ENCODE measurements at regions not wholly inside any gene's neighbourhood (a gene's known extent, or its start where the extent isn't known, plus 50 kb on each side); places are given as distances from the start of the nearest gene placed in this dataset.

GRCh38 chr3:110181226-110181625, 843.9 kb upstream of the DPPA4 start:
- H3K27me3 Mint-ChIP-seq (ENCODE audit: low read depth): no peaks in the 10 kb centered on the region
- POLR2A ChIA-PET: no interaction called here
- no peak for DNase-seq (ENCODE audit: low spot score)

More at GRCh38 chr3:110181226-110181625, 843.9 kb upstream of the DPPA4 start:
- peaks cover 6% of the 10 kb centered on the region; the same call in 1 of the 2 replicates for H3K4me1 Mint-ChIP-seq
- H3K36me3 Mint-ChIP-seq: no peaks in the 10 kb centered on the region
- no peak for ATAC-seq
- H3K9me3 Mint-ChIP-seq: no peaks in the 10 kb centered on the region
- no peak overlapping the region for H3K27ac Mint-ChIP-seq
- TF ChIP-seq ELF4 (CRISPR knock-in tag; IDR thresholded peaks at IDR 0.05; ENCODE audit: low read depth) (no peak), ATF1 (CRISPR knock-in tag; IDR thresholded peaks at IDR 0.05) (no peak), MAX (CRISPR knock-in tag; IDR thresholded peaks at IDR 0.05) (no peak), SMAD3 (CRISPR knock-in tag; IDR thresholded peaks at IDR 0.05; ENCODE audit: borderline replicate concordance) (no peak), TP53 (CRISPR knock-in tag; IDR thresholded peaks at IDR 0.05) (no peak), USF2 (CRISPR knock-in tag; IDR thresholded peaks at IDR 0.05) (no peak), ZNF138 (CRISPR knock-in tag; conservative IDR thresholded peaks at IDR 0.05) (no peak), PRDM15 (CRISPR knock-in tag; IDR thresholded peaks at IDR 0.05) (no peak), ARID4B (CRISPR knock-in tag; IDR thresholded peaks at IDR 0.05; ENCODE audit: borderline replicate concordance) (no peak), TCF7 (CRISPR knock-in tag; IDR thresholded peaks at IDR 0.05; ENCODE audit: low read depth) (no peak), PREB (CRISPR knock-in tag; IDR thresholded peaks at IDR 0.05; ENCODE audit: borderline replicate concordance) (no peak), HMGA2 (CRISPR knock-in tag; IDR thresholded peaks at IDR 0.05) (no peak), JAZF1 (CRISPR knock-in tag; IDR thresholded peaks at IDR 0.05) (no peak), AFF4 (CRISPR knock-in tag; IDR thresholded peaks at IDR 0.05; ENCODE audit: borderline replicate concordance) (no peak), E2F5 (CRISPR knock-in tag; IDR thresholded peaks at IDR 0.05) (no peak), JUN (CRISPR knock-in tag; IDR thresholded peaks at IDR 0.05) (no peak), ZNF232 (CRISPR knock-in tag; IDR thresholded peaks at IDR 0.05) (no peak), ZNF219 (CRISPR knock-in tag; IDR thresholded peaks at IDR 0.05; ENCODE audit: borderline replicate concordance) (no peak), ZNF512 (CRISPR knock-in tag; IDR thresholded peaks at IDR 0.05; ENCODE audit: borderline replicate concordance) (no peak)
- no peak overlapping the region for H3K4me3 Mint-ChIP-seq
- CTCF ChIA-PET: interaction anchor here (1.0 kb wide), 1 partner anchor 130 kb away, joined by 3 read pairs; no protein-coding TSS in a partner anchor

Data from WTC11 (cell line).